PC-9 (cell line): ENCODE measurements at regions not wholly inside any gene's neighbourhood (a gene's known extent, or its start where the extent isn't known, plus 50 kb on each side); places are given as distances from the start of the nearest gene placed in this dataset.

Experiments
- BruUV-seq: library from RNA; stranded (reverse); fragments of 400-500 nt; replicated peaks from 2 replicates; lab custom pipeline; 2021; lab: Mats Ljungman, UMichigan
- CTCF ChIA-PET: fragments of 300-600 bp; sonication (Branson Sonifier 250); formaldehyde crosslinking; loops from one replicate; lab custom pipeline; 2022; ENCODE audit warnings: antibody characterized with exemption; lab: Charles Lee
- POLR2A ChIA-PET: fragments of 300-600 bp; sonication (Branson Sonifier 250); formaldehyde crosslinking; loops from one replicate; lab custom pipeline; 2022; ENCODE audit warnings: antibody characterized with exemption; ENCODE audit not compliant: unreplicated experiment; lab: Charles Lee
- DNase-seq, 2 experiments: peaks; one replicate each; pipeline versions ENCODE4 v3.0.0 to v3.0.0-alpha.2; 2015 to 2022; ENCODE audit warnings: mixed read lengths in 1 of 2
- H2AFZ ChIP-seq: fragments of 200-600 bp; sonication (generic); 2 replicates; pipeline ENCODE4 v1.8.1; 2017; ENCODE audit warnings: antibody characterized with exemption
- H3F3A ChIP-seq: fragments of 200-600 bp; sonication (generic); 2 replicates; pipeline ENCODE4 v1.8.1; 2017; ENCODE audit warnings: antibody characterized with exemption, mild to moderate bottlenecking, low read depth; ENCODE audit not compliant: insufficient read depth
- H3K27ac ChIP-seq: fragments of 200-600 bp; sonication (generic); 2 replicates; pipeline ENCODE4 v1.6.1; 2016; ENCODE audit warnings: mixed run types
- H3K27me3 ChIP-seq: fragments of 200-600 bp; sonication (generic); 2 replicates; pipeline ENCODE4 v1.6.1; 2016; ENCODE audit warnings: low read depth, mixed run types; ENCODE audit not compliant: insufficient read depth
- H3K36me3 ChIP-seq: fragments of 200-600 bp; sonication (generic); 2 replicates; pipeline ENCODE4 v1.6.1; 2016; ENCODE audit warnings: low read depth, mixed run types
- H3K4me1 ChIP-seq: fragments of 200-600 bp; sonication (generic); replicated peaks from 2 replicates; pipeline ENCODE4 v1.6.1; 2016; ENCODE audit warnings: mixed run types; ENCODE audit not compliant: insufficient read depth
- H3K4me2 ChIP-seq: fragments of 200-600 bp; sonication (generic); 2 replicates; pipeline ENCODE4 v1.6.1; 2017; ENCODE audit warnings: mixed run types
- H3K4me3 ChIP-seq: fragments of 200-600 bp; sonication (generic); 2 replicates; pipeline ENCODE4 v1.6.1; 2016; ENCODE audit warnings: mixed run types
- H3K79me2 ChIP-seq: fragments of 200-600 bp; sonication (generic); 2 replicates; pipeline ENCODE4 v1.6.1; 2017; ENCODE audit warnings: low read depth, mixed run types
- H3K9me2 ChIP-seq: fragments of 200-600 bp; sonication (generic); 2 replicates; pipeline ENCODE4 v1.8.1; 2017; ENCODE audit warnings: mild to moderate bottlenecking; ENCODE audit not compliant: insufficient read depth
- H3K9me3 ChIP-seq: fragments of 200-600 bp; sonication (generic); 2 replicates; pipeline ENCODE4 v1.8.1; 2016; ENCODE audit warnings: low read depth; ENCODE audit not compliant: insufficient read depth
- H4K20me1 ChIP-seq: fragments of 200-600 bp; sonication (generic); 2 replicates; pipeline ENCODE4 v1.8.1; 2017; ENCODE audit not compliant: insufficient read depth
- EZH2 ChIP-seq: fragments of 200-600 bp; sonication (generic); IDR thresholded peaks from 2 replicates; pipeline ENCODE4 v1.8.0; 2017; ENCODE audit warnings: antibody characterized with exemption, low read depth
- intact Hi-C: fragments of 100-400 bp; cut with micrococcal nuclease; formaldehyde crosslinking; loops from one replicate; pipeline ENCODE4 v1.10.0; 2022; ENCODE audit not compliant: unreplicated experiment
- TF ChIP-seq, protein P1 (sequence below): fragments of 200-600 bp; sonication (generic); conservative IDR thresholded peaks from 2 replicates; pipeline ENCODE4 v1.6.1; 2017; ENCODE audit warnings: mixed run types, antibody characterized with exemption, mild to moderate bottlenecking, moderate library complexity

DNA sequence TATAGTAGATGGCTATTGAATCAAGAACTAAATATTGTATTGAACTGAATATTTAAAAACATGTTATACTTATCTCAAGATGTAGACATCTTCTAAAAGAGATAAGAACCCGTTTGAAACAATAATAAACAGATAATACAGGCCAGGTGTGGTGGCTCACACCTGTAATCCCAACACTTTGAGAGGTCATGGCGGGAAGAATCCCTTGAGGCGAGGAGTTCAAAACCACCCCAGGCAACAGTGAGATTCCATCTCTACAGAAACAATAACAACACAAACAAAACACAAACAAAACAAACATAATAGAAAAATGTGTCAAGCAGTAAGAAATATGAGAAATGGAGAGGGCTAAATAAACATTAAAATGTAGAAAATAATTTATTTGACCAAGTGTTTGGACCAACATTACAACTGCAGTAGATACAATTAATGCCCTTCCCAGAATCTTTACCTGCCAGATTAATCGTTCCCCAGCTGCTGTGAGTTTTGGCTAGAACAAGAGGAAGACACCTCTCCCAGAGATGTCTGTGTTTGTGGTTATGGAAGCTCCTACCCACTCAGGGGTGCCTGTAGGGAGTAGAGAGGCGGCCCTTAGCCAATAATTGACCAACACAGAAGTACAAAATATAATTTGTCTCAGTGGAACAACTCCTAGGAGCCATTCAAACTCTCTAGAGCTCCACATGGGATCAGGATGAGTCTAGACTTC lies 111.9 kb upstream of the AGTR1 start:
- H4K20me1 ChIP-seq, result no peaks in the 10 kb centered on the region
- 0 out of 2 replicates have a peak, but pooled peaks cover 3% of the 10 kb centered on the region for H3K9me2 ChIP-seq
- no peak overlapping the region for H3K27ac ChIP-seq
- H3K27me3 ChIP-seq, result no peaks in the 10 kb centered on the region
- no peak overlapping the region for H3K4me2 ChIP-seq
- TF ChIP-seq, protein P1, sequence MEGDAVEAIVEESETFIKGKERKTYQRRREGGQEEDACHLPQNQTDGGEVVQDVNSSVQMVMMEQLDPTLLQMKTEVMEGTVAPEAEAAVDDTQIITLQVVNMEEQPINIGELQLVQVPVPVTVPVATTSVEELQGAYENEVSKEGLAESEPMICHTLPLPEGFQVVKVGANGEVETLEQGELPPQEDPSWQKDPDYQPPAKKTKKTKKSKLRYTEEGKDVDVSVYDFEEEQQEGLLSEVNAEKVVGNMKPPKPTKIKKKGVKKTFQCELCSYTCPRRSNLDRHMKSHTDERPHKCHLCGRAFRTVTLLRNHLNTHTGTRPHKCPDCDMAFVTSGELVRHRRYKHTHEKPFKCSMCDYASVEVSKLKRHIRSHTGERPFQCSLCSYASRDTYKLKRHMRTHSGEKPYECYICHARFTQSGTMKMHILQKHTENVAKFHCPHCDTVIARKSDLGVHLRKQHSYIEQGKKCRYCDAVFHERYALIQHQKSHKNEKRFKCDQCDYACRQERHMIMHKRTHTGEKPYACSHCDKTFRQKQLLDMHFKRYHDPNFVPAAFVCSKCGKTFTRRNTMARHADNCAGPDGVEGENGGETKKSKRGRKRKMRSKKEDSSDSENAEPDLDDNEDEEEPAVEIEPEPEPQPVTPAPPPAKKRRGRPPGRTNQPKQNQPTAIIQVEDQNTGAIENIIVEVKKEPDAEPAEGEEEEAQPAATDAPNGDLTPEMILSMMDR, result no peak
- TF ChIP-seq EZH2, result no peak
- no peaks in the 10 kb centered on the region for H3K4me1 ChIP-seq
- H3K4me3 ChIP-seq, result no peak overlapping the region
- ChIA-PET POLR2A (no interaction called here), CTCF (no interaction called here)
- no TSS peak for BruUV-seq
- no peaks in the 10 kb centered on the region for H3F3A ChIP-seq
- H3K79me2 ChIP-seq, result no peaks in the 10 kb centered on the region
- no peak for DNase-seq
- H3K36me3 ChIP-seq, result no peaks in the 10 kb centered on the region
- H2AFZ ChIP-seq, result no peak overlapping the region
- no peaks in the 10 kb centered on the region for H3K9me3 ChIP-seq
- intact Hi-C loops, result no loop called here

DNA sequence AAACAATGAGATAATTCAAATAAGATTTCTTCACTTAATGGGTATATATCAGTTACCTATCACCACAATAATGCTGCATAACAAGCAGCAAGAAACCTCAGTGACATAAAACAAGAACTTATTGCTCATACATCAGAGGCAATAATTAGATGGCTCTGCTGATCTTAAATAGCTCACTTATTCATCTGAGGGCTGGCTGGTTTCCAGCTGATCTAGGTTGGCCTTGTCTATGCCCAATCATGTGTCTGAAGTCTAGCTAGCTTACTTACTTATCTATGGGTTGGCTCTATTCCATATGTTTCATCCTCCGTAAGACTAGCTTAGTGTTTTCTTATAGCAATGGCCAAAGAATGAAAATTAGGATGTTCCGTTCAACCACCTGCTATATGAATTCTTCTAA lies 109.4 kb upstream of the AGTR1 start:
- no peaks in the 10 kb centered on the region for H3K27me3 ChIP-seq
- DNase-seq, result no peak
- POLR2A ChIA-PET, result no interaction called here
- H3F3A ChIP-seq, result no peaks in the 10 kb centered on the region
- H3K36me3 ChIP-seq, result no peaks in the 10 kb centered on the region
- intact Hi-C loops, result no loop called here
- no peaks in the 10 kb centered on the region for H4K20me1 ChIP-seq
- CTCF ChIA-PET, result interaction anchor here (0.6 kb wide), 1 partner anchor 40 kb away, joined by 4 read pairs; no protein-coding TSS in a partner anchor
- H2AFZ ChIP-seq, result no peak overlapping the region
- H3K4me2 ChIP-seq, result no peak overlapping the region
- 0 out of 2 replicates have a peak, but pooled peaks cover 3% of the 10 kb centered on the region for H3K9me2 ChIP-seq
- no TSS peak for BruUV-seq
- H3K79me2 ChIP-seq, result no peaks in the 10 kb centered on the region
- no peak overlapping the region for H3K27ac ChIP-seq
- no peaks in the 10 kb centered on the region for H3K9me3 ChIP-seq
- H3K4me1 ChIP-seq, result no peaks in the 10 kb centered on the region
- TF ChIP-seq, protein P1, result no peak
- no peak for TF ChIP-seq EZH2
- H3K4me3 ChIP-seq, result no peak overlapping the region

DNA sequence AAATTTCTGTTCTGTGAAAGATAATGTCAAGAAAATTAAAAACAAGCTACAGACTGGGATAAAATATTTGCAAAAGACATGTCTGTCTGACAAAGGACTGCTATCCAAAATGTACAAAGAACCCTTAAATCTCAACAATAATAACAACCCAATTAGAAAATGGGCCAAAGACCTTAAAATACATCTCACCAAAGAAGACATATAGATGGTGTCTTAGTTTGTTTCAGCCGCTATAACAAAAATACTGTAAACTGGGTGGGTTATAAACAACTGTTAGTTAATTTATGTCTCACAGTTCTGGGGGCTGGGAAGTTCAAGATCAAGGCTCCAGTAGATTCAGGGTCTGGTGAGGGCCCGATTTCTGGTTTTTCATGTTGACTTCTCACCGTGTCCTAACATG lies 106.2 kb upstream of the AGTR1 start:
- Histone ChIP-seq H3K79me2 (no peaks in the 10 kb centered on the region), H3K9me2 (peaks cover 6% of the 10 kb centered on the region; the same call in 1 of the 2 replicates), H3K4me3 (no peak overlapping the region), H3K9me3 (no peaks in the 10 kb centered on the region), H3F3A (no peaks in the 10 kb centered on the region), H2AFZ (no peak overlapping the region), H3K27me3 (no peaks in the 10 kb centered on the region), H3K4me2 (no peak overlapping the region), H3K4me1 (no peaks in the 10 kb centered on the region), H4K20me1 (no peaks in the 10 kb centered on the region), H3K36me3 (no peaks in the 10 kb centered on the region), H3K27ac (no peak overlapping the region)
- no peak for TF ChIP-seq EZH2
- TF ChIP-seq, protein P1, result no peak
- no peak for DNase-seq
- ChIA-PET POLR2A (no interaction called here), CTCF (no interaction called here)
- intact Hi-C loops, result no loop called here
- no TSS peak for BruUV-seq
